8988T (cell line): ENCODE measurements at regions not wholly inside any gene's neighbourhood (a gene's known extent, or its start where the extent isn't known, plus 50 kb on each side); places are given as distances from the start of the nearest gene placed in this dataset.

ENCODE experiments used
- DNase-seq: peaks from one replicate; pipeline ENCODE4 v3.0.0; 2011

- DNase-seq, result no peak
Observed at GRCh38 chr13:58056426-58056825, 424.9 kb downstream of the PCDH17 start.

DNA sequence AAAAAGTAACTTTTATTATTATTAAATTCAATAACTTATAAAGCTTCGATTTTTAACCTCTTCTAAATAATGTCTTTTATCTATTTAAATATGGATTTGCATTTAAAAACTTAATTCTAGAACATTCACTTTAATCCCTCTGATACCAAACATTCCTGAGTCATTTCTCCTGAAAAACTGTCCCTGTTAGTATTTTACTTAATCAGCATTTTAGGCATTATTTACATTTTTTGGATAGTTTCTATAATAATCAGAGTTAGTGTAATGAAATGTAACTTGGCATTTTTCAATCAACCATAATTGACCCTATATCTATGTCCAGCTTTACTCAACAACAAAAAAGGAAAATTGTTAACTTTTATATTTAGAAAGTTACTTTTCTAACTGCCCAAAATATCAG lies 428.1 kb downstream of the PCDH17 start:
- no peak for DNase-seq

- no peak for DNase-seq
Observed at GRCh38 chr13:58080806-58081205, 449.3 kb downstream of the PCDH17 start.

- DNase-seq, result no peak
Observed at GRCh38 chr13:58081301-58081820, 449.8 kb downstream of the PCDH17 start.

DNA sequence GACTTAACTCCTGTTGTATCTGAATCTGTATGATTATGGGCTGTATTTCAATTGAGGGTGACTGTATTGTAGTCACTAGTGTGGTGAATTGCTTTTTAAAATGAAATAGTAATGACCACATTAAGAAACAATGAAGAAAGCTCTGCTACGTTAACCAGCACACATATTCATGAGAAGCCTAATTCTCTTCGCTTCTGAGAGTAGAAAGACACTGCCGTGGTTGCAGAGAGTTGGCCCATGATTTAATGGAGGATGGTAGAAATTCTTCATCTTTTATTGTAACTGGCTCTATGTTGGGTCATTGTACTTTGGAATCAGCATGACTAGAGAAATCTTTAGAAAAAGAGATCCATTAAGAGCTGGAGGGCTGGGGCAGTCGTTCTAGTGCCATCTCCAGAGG lies 451.5 kb downstream of the PCDH17 start:
- DNase-seq, result no peak

DNA sequence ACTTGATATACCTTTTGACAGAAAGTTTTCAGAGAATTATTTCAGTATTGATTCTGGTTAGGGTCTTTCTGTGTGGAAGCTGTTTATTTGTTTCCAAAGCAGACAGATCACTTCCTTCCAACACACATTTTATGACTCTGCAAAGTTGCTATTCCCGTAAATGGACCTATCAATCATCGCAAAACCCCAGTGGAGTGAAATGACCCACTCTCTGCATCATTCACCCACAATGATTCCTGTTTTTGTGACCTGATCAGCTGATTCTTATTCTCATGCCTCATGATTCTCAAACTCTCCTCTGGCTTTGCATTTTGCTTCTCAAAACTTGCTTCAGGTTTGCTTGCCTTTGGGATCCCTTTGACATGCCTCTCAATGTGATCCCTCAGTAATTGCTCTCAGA lies 453.7 kb downstream of the PCDH17 start:
- no peak for DNase-seq

DNA sequence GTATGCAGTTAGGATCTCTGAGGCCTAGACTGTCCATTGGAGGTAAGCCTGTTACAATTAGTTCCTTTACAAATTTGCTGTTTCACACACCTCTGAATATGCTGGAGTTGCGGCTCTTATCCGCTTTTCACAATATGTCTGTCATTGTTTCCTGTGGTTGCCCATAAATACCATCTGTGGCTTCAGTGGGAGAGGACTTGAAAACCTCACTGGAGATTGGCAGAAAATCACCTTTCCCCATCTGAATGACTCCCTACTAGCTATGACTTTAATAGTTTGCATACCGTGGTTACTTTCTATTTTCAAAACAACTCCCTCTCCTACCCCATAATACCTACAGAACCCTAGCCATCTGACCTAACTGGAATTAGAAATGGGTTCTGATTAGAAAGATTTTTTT lies 454.3 kb downstream of the PCDH17 start:
- DNase-seq, result no peak

- DNase-seq, result no peak
Observed at GRCh38 chr13:58087566-58087965, 456.0 kb downstream of the PCDH17 start.

- no peak for DNase-seq
Observed at GRCh38 chr13:58093394-58093793, 461.9 kb downstream of the PCDH17 start.

DNA sequence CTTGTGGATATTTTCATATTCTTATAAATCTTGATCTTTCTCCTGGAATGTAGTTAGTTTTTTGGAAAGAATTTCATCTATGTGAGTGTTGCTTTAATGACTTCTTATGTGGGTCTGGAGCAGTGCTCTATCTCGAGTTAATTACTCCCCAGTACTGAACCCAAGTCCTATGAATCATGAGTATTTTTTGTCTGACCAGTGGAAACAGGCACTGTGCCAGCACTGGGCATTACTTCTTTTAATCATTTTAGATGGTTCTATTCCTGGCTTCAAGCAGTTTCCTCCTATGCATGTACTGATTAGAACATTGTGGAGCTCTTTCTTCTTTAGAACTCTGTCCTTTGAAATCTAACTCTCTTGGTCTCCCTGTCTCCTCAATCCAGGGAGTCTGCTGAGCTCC lies 466.3 kb downstream of the PCDH17 start:
- DNase-seq, result no peak

DNA sequence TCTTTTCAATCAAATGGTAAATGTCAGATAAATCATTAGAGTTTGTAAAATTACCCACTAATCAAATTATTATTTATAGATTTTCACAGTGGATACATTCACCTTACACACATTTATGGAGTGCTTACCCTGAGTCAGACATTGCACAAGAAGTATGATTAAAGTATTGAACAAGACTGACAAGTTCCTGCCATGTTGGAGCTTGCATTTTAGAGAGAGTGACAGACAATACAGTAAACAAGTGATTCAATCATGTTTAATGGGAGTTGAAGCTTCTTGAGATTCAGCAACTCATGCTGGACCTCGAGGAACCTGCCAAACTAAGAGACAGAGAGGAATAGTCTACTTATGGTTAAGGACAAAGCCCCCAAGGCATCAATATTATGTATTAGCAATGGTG lies 487.8 kb downstream of the PCDH17 start:
- no peak for DNase-seq

DNA sequence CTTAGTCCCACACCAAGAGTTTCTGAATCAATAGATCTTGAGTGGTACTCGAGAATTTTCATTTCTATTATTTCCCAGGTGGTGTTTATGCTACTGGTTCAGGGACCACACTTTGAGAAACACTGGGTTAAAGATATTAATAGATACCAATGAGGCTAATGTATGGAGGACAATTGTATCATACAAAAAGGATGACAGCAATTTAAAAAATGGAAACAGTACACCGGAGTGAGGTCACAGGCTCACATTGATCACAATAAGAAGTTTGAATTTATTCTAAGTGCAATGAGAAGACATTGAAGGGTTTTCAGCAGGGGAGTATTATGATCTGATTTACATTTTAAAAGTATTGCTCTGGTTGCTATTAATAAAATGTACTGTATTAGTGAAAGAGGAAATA lies 488.3 kb downstream of the PCDH17 start:
- no peak for DNase-seq

DNA sequence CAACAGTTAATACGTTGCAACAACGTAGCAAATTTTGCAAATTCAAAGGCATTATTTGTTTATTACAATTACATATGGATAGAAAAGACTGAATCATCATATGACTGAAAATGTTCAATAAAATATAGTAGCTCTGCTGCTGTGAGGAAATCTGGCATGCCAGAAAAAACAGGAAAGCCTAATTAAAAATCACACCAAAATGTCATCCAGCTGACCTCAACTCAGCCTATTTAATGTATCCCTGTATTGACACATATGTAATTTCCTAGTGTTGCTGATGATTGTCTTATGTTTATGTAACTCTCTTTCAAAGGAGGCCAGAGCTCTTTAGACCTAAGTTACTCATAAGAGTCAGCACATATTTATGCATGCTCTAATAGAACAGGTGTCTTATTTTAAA lies 495.0 kb downstream of the PCDH17 start:
- no peak for DNase-seq

GRCh38 chr13:58134012-58134411 lies 502.5 kb downstream of the PCDH17 start:
- no peak for DNase-seq

GRCh38 chr13:58134525-58134924 lies 503.0 kb downstream of the PCDH17 start:
- DNase-seq, result no peak

GRCh38 chr13:58142952-58143351 lies 511.4 kb downstream of the PCDH17 start:
- DNase-seq, result no peak

GRCh38 chr13:58144616-58145015 lies 513.1 kb downstream of the PCDH17 start:
- DNase-seq, result no peak

- DNase-seq, result no peak
Observed at GRCh38 chr13:58151452-58151851, 519.9 kb downstream of the PCDH17 start.

GRCh38 chr13:58160980-58161379 lies 529.4 kb downstream of the PCDH17 start:
- DNase-seq, result no peak

DNA sequence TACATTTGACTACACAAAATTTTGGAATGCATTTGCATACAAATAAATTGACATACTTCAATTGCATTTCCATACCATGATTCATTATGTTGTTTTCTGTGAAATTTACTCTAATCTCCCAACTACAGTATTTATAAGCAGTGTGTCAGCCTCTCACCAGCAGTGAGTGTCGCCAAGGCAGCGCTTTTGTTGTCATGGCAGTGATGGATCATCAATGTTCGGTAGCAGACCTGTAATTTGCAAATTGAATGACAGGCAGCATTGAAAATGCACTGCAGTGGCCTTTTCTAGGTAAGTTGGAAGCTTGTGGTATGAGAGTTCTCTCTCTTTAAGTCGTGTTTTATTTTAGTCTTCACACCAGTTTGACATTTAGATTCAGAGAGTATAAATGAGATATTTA lies 534.1 kb downstream of the PCDH17 start:
- no peak for DNase-seq

- no peak for DNase-seq
Observed at GRCh38 chr13:58181111-58181510, 549.6 kb downstream of the PCDH17 start.

DNA sequence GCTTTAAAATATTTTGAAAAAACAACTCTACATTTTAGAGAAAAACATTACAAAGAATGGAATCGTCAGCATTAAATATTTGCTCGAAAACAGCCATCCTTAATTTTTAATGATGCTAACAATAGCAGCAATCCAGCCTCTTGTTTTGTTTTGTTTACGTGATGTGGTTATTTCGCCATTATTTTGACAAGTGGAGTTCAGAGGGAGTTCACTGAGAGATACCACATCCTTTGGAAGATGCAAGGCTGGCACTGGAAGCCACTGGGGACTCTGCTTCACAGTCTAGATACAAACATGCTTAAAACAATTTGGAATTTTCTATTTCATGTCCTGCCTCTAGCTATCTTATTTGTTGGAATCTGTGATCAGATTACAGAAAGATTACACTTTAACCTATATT lies 556.3 kb downstream of the PCDH17 start:
- no peak for DNase-seq

DNA sequence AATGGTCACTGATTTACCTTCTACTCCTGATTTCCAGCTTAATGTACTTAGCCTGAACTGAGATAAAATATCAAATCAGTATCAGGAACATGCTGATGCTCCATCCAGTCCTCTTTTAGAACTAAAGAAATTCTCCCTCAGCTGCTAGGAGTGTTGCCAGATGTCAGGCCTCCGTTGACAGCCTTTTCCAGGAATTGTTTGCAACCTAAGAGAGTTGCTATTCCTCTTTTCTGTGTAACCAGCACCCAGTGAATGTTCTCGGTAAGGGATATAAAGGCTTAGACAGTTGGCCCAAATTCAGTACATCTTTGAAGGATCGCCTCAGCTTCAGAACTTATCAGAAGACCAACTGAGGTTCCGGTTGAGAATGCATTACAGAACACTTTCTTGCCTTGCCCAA lies 559.0 kb downstream of the PCDH17 start:
- DNase-seq, result no peak

DNA sequence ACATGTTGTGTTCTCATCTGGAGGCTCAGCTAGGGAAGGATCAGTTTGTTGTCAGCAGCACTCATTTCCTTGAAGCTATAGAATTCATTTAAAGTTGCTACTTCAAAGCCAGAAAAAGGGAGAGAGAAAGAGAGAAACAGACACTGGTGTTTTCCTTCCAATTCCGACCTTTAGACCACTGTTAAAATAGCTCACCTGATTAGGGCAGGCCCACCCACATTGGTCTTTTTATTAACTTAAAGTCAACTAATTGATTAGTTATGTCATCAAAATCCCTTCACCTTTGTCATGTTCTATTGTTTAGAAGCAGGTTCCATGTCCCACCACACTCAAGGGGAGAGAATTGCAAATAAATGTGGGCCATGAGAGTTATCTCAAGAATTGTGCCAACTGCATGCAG lies 560.2 kb downstream of the PCDH17 start:
- no peak for DNase-seq

GRCh38 chr13:58202099-58202498 lies 570.6 kb downstream of the PCDH17 start:
- DNase-seq, result no peak

GRCh38 chr13:58207501-58207900 lies 576.0 kb downstream of the PCDH17 start:
- no peak for DNase-seq
